LNCaP clone FGC (cell line): ENCODE measurements at regions not wholly inside any gene's neighbourhood (a gene's known extent, or its start where the extent isn't known, plus 50 kb on each side); places are given as distances from the start of the nearest gene placed in this dataset.
A peak's percentile ranks its signal among the peaks of the same experiment; 100 is the strongest.

Experiments
- DNase-seq: peaks from one replicate; pipeline ENCODE4 v3.0.0-alpha.2; 2011; ENCODE audit warnings: low read depth
- H3K4me3 ChIP-seq: 2 replicates; pipeline ENCODE4 v1.5.1; 2011; ENCODE audit warnings: mild to moderate bottlenecking, low read depth, low read length, control low read depth
- CTCF ChIP-seq: IDR thresholded peaks from 2 replicates; pipeline ENCODE4 v1.5.1; 2012; ENCODE audit warnings: mild to moderate bottlenecking; ENCODE audit not compliant: control insufficient read depth, insufficient read depth; ENCODE audit errors: extremely low read depth

GRCh38 chr3:118495206-118495605, 539.4 kb downstream of the IGSF11 start:
- no peak for TF ChIP-seq CTCF
- H3K4me3 ChIP-seq: no peak overlapping the region
- no peak for DNase-seq

- no peak for DNase-seq
- TF ChIP-seq CTCF: no peak
- H3K4me3 ChIP-seq: no peak overlapping the region
These were observed 537.4 kb downstream of the IGSF11 start for GRCh38 chr3:118497274-118497673.

- TF ChIP-seq CTCF: no peak
These were observed 533.5 kb downstream of the IGSF11 start for GRCh38 chr3:118501152-118501551.

GRCh38 chr3:118504906-118505305, 529.7 kb downstream of the IGSF11 start:
- no peak for TF ChIP-seq CTCF
- H3K4me3 ChIP-seq: no peak overlapping the region
- no peak for DNase-seq

More at GRCh38 chr3:118501152-118501551, 533.5 kb downstream of the IGSF11 start:
- DNase-seq: peak; percentile 1
- no peak overlapping the region for H3K4me3 ChIP-seq

GRCh38 chr3:118505784-118506183, 528.9 kb downstream of the IGSF11 start:
- no peak for DNase-seq
- no peak for TF ChIP-seq CTCF
- H3K4me3 ChIP-seq: no peak overlapping the region

GRCh38 chr3:118511402-118511801, 523.2 kb downstream of the IGSF11 start:
- H3K4me3 ChIP-seq: no peak overlapping the region
- TF ChIP-seq CTCF: no peak
- DNase-seq: no peak

- H3K4me3 ChIP-seq: no peak overlapping the region
- no peak for TF ChIP-seq CTCF
- no peak for DNase-seq
These were observed 522.3 kb downstream of the IGSF11 start for GRCh38 chr3:118512301-118512700.
